Hepatocyte (in vitro differentiated cells): ENCODE measurements at regions not wholly inside any gene's neighbourhood (a gene's known extent, or its start where the extent isn't known, plus 50 kb on each side); places are given as distances from the start of the nearest gene placed in this dataset.
"Not testable (repeated sequence)": the region's sequence is repeated elsewhere in the genome, so short reads cannot be mapped to it uniquely, and the experiment has no call there.

Experiments
- EZH2 ChIP-seq: fragments of 200-600 bp; sonication (generic); IDR thresholded peaks from 2 replicates; pipeline ENCODE4 v1.6.1; 2016; ENCODE audit warnings: antibody characterized with exemption, mild to moderate bottlenecking, borderline replicate concordance
- TF ChIP-seq, protein P1 (sequence below): fragments of 200-600 bp; sonication (generic); IDR thresholded peaks from 2 replicates; pipeline ENCODE4 v1.5.1; 2016; ENCODE audit warnings: antibody characterized with exemption, mild to moderate bottlenecking; ENCODE audit not compliant: poor library complexity

DNA sequence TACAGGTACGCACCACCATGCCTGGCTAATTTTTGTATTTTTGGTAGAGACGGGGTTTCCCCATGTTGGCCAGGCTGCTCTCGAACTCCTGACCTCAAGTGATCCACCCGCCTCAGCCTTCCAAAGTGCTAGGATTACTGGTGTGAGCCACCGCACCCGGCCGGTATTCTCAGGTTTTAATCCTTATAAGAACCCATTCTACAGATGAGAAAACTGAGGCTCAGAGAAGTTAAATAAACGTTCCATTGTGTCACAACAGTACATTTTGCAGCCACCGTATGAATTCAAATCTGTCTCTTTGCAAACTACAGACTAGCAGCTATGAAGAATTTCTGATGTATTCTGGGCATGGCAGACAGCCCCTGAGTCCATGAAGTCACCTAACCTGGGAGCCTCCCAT, 60.9 kb upstream of the LAPTM4A start:
- TF ChIP-seq, protein P1, sequence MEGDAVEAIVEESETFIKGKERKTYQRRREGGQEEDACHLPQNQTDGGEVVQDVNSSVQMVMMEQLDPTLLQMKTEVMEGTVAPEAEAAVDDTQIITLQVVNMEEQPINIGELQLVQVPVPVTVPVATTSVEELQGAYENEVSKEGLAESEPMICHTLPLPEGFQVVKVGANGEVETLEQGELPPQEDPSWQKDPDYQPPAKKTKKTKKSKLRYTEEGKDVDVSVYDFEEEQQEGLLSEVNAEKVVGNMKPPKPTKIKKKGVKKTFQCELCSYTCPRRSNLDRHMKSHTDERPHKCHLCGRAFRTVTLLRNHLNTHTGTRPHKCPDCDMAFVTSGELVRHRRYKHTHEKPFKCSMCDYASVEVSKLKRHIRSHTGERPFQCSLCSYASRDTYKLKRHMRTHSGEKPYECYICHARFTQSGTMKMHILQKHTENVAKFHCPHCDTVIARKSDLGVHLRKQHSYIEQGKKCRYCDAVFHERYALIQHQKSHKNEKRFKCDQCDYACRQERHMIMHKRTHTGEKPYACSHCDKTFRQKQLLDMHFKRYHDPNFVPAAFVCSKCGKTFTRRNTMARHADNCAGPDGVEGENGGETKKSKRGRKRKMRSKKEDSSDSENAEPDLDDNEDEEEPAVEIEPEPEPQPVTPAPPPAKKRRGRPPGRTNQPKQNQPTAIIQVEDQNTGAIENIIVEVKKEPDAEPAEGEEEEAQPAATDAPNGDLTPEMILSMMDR: not testable (repeated sequence)
- not testable (repeated sequence) for TF ChIP-seq EZH2
